ENCODE measurements at regions not wholly inside any gene's neighbourhood (a gene's known extent, or its start where the extent isn't known, plus 50 kb on each side); places are given as distances from the start of the nearest gene placed in this dataset.

- 100% methylated on average over 1 of the region's 1 CpG for WGBS
- H3K4me1 ChIP-seq (replicated peaks): no peaks in the 10 kb centered on the region
- H3K27ac ChIP-seq: no peak overlapping the region
- no peaks in the 10 kb centered on the region for H3K9me3 ChIP-seq
- TF ChIP-seq, protein P1, sequence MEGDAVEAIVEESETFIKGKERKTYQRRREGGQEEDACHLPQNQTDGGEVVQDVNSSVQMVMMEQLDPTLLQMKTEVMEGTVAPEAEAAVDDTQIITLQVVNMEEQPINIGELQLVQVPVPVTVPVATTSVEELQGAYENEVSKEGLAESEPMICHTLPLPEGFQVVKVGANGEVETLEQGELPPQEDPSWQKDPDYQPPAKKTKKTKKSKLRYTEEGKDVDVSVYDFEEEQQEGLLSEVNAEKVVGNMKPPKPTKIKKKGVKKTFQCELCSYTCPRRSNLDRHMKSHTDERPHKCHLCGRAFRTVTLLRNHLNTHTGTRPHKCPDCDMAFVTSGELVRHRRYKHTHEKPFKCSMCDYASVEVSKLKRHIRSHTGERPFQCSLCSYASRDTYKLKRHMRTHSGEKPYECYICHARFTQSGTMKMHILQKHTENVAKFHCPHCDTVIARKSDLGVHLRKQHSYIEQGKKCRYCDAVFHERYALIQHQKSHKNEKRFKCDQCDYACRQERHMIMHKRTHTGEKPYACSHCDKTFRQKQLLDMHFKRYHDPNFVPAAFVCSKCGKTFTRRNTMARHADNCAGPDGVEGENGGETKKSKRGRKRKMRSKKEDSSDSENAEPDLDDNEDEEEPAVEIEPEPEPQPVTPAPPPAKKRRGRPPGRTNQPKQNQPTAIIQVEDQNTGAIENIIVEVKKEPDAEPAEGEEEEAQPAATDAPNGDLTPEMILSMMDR (IDR thresholded peaks at IDR 0.05): no peak
- TF ChIP-seq POLR2A (IDR thresholded peaks at IDR 0.05): no peak
- TF ChIP-seq POLR2AphosphoS5 (IDR thresholded peaks at IDR 0.05): no peak
- intact Hi-C loops (cut with DNase I): no loop called here
- H3K4me3 ChIP-seq: no peak overlapping the region
- no peaks in the 10 kb centered on the region for H3K36me3 ChIP-seq
- no peaks in the 10 kb centered on the region for H3K27me3 ChIP-seq (replicated peaks; ENCODE audit: insufficient read depth)
- DNase-seq (ENCODE audit: low spot score): no peak
Observed at GRCh38 chr5:106167766-106168165, 1503.0 kb downstream of the EFNA5 start.

DNA sequence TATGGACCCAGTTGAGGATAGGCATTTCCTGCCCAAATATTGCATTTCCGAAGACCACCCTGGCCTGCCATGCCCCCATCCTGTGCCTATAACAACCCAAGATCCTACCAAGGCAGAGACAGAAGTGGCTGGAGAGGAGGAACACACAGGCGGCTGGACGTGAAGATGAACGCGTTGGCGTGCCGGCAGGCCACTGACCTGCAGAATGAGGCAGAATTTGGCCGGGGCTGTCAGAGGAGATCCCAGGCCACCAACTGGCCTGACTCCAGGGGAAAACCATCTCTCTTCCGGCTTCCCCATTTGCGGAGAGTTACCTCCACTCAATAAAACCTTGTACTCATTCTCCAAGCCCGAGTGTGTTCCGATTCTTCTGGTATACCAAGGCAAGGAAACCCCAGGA is 1507.5 kb downstream of the EFNA5 start:
- no peaks in the 10 kb centered on the region for H3K9me3 ChIP-seq
- H3K36me3 ChIP-seq: no peaks in the 10 kb centered on the region
- intact Hi-C loops (cut with DNase I): no loop called here
- no peaks in the 10 kb centered on the region for H3K4me1 ChIP-seq (replicated peaks)
- WGBS: 94% methylated on average over 12 of the region's 12 CpGs
- no peaks in the 10 kb centered on the region for H3K27me3 ChIP-seq (replicated peaks; ENCODE audit: insufficient read depth)
- TF ChIP-seq POLR2AphosphoS5 (IDR thresholded peaks at IDR 0.05) (no peak), POLR2A (IDR thresholded peaks at IDR 0.05) (no peak)
- TF ChIP-seq, protein P1 (IDR thresholded peaks at IDR 0.05): no peak
- H3K4me3 ChIP-seq: no peak overlapping the region
- DNase-seq (ENCODE audit: low spot score): no peak
- no peak overlapping the region for H3K27ac ChIP-seq

DNA sequence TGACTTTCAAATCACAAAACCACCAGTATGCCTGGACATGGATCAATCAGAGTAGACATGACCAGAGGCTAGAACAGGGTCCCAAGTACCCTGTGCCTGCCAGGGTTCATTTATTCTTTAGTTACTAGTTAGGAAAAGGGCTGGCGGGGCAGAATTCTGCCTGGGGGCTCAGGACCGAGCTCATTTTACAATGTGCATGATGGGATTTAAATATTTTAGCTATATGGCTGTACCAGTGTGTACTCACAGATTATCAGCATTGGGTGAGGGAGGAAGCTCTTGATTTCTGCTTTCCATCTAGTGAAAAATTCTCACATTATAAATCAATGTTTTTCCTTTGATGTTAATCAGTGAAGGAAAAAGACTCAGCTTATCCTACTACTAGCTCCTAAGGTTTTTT is 1511.1 kb downstream of the EFNA5 start:
- no peaks in the 10 kb centered on the region for H3K36me3 ChIP-seq
- H3K27me3 ChIP-seq (replicated peaks; ENCODE audit: insufficient read depth): no peaks in the 10 kb centered on the region
- intact Hi-C loops (cut with DNase I): no loop called here
- TF ChIP-seq, protein P1 (IDR thresholded peaks at IDR 0.05): no peak
- no peak for TF ChIP-seq POLR2AphosphoS5 (IDR thresholded peaks at IDR 0.05)
- TF ChIP-seq POLR2A (IDR thresholded peaks at IDR 0.05): no peak
- no peaks in the 10 kb centered on the region for H3K9me3 ChIP-seq
- H3K27ac ChIP-seq: no peak overlapping the region
- H3K4me1 ChIP-seq (replicated peaks): no peaks in the 10 kb centered on the region
- 64% methylated on average over 2 of the region's 2 CpGs for WGBS
- no peak overlapping the region for H3K4me3 ChIP-seq
- DNase-seq (ENCODE audit: low spot score): no peak

DNA sequence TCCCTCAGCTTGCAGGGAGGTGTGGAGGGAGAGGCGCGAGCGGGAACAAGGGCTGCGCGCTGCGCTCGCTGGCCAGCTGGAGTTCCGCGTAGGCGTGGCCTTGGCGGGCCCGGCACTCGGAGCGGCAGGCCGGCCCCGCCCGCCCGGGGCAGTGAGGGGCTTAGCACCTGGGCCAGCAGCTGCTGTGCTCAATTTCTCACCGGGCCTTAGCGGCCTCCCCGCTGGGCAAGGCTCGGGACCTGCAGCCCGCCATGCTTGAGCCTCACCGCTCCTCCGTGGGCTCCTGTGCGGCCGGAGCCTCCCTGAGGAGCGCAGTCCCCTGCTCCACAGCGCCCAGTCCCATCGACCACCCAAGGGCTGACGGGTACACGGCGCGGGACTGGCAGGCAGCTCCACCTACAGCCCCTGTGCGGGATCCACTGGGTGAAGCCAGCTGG is 1516.4 kb downstream of the EFNA5 start:
- WGBS: 98% methylated on average over 23 of the region's 35 CpGs
- intact Hi-C loops (cut with DNase I): no loop called here
- no peaks in the 10 kb centered on the region for H3K9me3 ChIP-seq
- no peak for DNase-seq (ENCODE audit: low spot score)
- H3K4me1 ChIP-seq (replicated peaks): no peaks in the 10 kb centered on the region
- H3K36me3 ChIP-seq: no peaks in the 10 kb centered on the region
- no peaks in the 10 kb centered on the region for H3K27me3 ChIP-seq (replicated peaks; ENCODE audit: insufficient read depth)
- H3K27ac ChIP-seq: no peak overlapping the region
- TF ChIP-seq POLR2AphosphoS5 (IDR thresholded peaks at IDR 0.05): no peak
- TF ChIP-seq, protein P1 (IDR thresholded peaks at IDR 0.05): no peak
- no peak for TF ChIP-seq POLR2A (IDR thresholded peaks at IDR 0.05)
- no peak overlapping the region for H3K4me3 ChIP-seq

DNA sequence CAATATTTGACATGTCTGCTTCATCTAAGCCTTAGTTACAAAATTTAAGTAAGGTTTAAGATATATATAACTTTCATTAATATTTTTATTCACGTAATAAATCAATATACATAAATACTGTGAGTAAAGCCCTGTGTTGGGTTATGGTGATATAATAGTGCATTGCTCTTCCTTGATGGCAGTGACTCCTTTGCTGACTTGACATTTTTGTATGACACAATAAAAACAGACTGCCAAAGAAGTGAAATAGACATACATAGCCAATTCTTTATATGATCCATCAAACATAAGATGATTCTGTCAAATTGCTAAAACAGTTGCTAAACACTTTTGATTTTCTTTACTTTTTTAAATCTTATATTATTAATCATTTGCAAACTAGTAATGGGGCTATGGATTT is 1518.2 kb downstream of the EFNA5 start:
- H3K4me3 ChIP-seq: no peak overlapping the region
- no peaks in the 10 kb centered on the region for H3K4me1 ChIP-seq (replicated peaks)
- TF ChIP-seq, protein P1 (IDR thresholded peaks at IDR 0.05): no peak
- TF ChIP-seq POLR2A (IDR thresholded peaks at IDR 0.05) (no peak), POLR2AphosphoS5 (IDR thresholded peaks at IDR 0.05) (no peak)
- no peaks in the 10 kb centered on the region for H3K27me3 ChIP-seq (replicated peaks; ENCODE audit: insufficient read depth)
- H3K9me3 ChIP-seq: no peaks in the 10 kb centered on the region
- intact Hi-C loops (cut with DNase I): no loop called here
- H3K36me3 ChIP-seq: no peaks in the 10 kb centered on the region
- 96% methylated on average over 1 of the region's 1 CpG for WGBS
- DNase-seq (ENCODE audit: low spot score): no peak
- no peak overlapping the region for H3K27ac ChIP-seq
